Right lobe of liver (tissue), 6 donors: ENCODE measurements at regions not wholly inside any gene's neighbourhood (a gene's known extent, or its start where the extent isn't known, plus 50 kb on each side); places are given as distances from the start of the nearest gene placed in this dataset.

ENCODE experiments used
- ATAC-seq, 4 donors: fragments of 200-7000 bp; cut with Tn5 transposase; one replicate each; pipeline ENCODE4 v1.9.1; 2020; ENCODE audit warnings: mild to moderate bottlenecking in 4 of 4, moderate library complexity in 4 of 4
- DNase-seq, 3 donors: peaks; one replicate each; pipeline ENCODE4 v3.0.0-alpha.2; 2020
- H3K27ac ChIP-seq, 3 donors: fragments of 200-600 bp; one replicate each; pipeline ENCODE4 v1.8.0; 2022
- H3K27me3 ChIP-seq, 2 donors: fragments of 200-600 bp; one replicate each; pipeline ENCODE4 v1.8.0; 2022
- H3K36me3 ChIP-seq, 4 donors: fragments of 200-600 bp; sonication (generic) in 1 of 4; one replicate each; pipeline versions ENCODE4 v1.5.1 to v1.8.0; 2017 to 2022; ENCODE audit warnings: control low read depth in 1 of 4
- H3K4me1 ChIP-seq, 4 donors: fragments of 200-600 bp; sonication (generic) in 1 of 4; one replicate each; pipeline versions ENCODE4 v1.5.1 to v1.8.0; 2017 to 2022; ENCODE audit warnings: control low read depth in 1 of 4
- H3K4me3 ChIP-seq, 3 donors: fragments of 200-600 bp; one replicate each; pipeline ENCODE4 v1.8.0; 2022
- H3K9me3 ChIP-seq, 4 donors: fragments of 200-600 bp; sonication (generic) in 1 of 4; one replicate each; pipeline versions ENCODE4 v1.5.1 to v1.8.0; 2017 to 2022; ENCODE audit warnings: control low read depth in 1 of 4
- CTCF ChIP-seq, 4 donors: fragments of 200-600 bp in 3 of 4; fragments of 450-650 bp in 1 of 4; IDR thresholded peaks; one replicate each; pipeline versions ENCODE4 v1.5.1 to v1.8.0; 2016 to 2022; ENCODE audit warnings: antibody characterized with exemption in 4 of 4, mild to moderate bottlenecking in 2 of 4
- POLR2A ChIP-seq: fragments of 450-650 bp; IDR thresholded peaks from one replicate; pipeline ENCODE4 v1.6.1; 2017; ENCODE audit warnings: antibody characterized with exemption, mild to moderate bottlenecking
- WGBS: methylation state at CpG from one replicate; pipeline ENCODE4 v1.1.6; 2018; ENCODE audit warnings: low coverage, low lambda C conversion rate; ENCODE audit not compliant: insufficient coverage; ENCODE audit errors: missing lambda C conversion rate; 5-methylcytosine and 5-hydroxymethylcytosine counted together
- intact Hi-C, 2 donors: fragments of 100-400 bp; cut with DNase I; formaldehyde crosslinking; loops; one replicate each; pipeline versions ENCODE4 v1.11.2 to v1.14.1; 2022
- donor health status: DM: no; HTN: yes; CAD: no.
- donor health status: DM: no; HTN: no; CAD: no.
- donor health status: DM: no; HTN: no; CAD: no.
- donor health status: DM: no; HTN: yes; CAD: no.
- donor health status: DM: no; HTN: yes; CAD: no.

GRCh38 chrX:42886519-42886918 lies 108.6 kb upstream of the PPP1R2C start:
- no peak overlapping the region for H3K27ac ChIP-seq
- H3K36me3 ChIP-seq: no peaks in the 10 kb centered on the region
- intact Hi-C loops: no loop called here
- no peaks in the 10 kb centered on the region for H3K27me3 ChIP-seq
- ATAC-seq: no peak
- H3K9me3 ChIP-seq: peaks cover 0 to 4% (median 0%) of the 10 kb centered on the region in 4 donors
- no peak overlapping the region for H3K4me3 ChIP-seq
- no peak for DNase-seq
- H3K4me1 ChIP-seq: no peaks in the 10 kb centered on the region
- TF ChIP-seq POLR2A (no peak), CTCF (IDR thresholded peaks at IDR 0.05) (no peak)

GRCh38 chrX:42900947-42901346 lies 123.0 kb upstream of the PPP1R2C start:
- no peaks in the 10 kb centered on the region for H3K4me1 ChIP-seq
- WGBS: 15% methylated on average over 1 of the region's 1 CpG
- DNase-seq: no peak
- H3K27me3 ChIP-seq: no peaks in the 10 kb centered on the region
- H3K36me3 ChIP-seq: no peaks in the 10 kb centered on the region
- H3K27ac ChIP-seq: no peak overlapping the region
- no peaks in the 10 kb centered on the region for H3K9me3 ChIP-seq
- H3K4me3 ChIP-seq: no peak overlapping the region
- no peak for TF ChIP-seq POLR2A
- no peak for TF ChIP-seq CTCF (IDR thresholded peaks at IDR 0.05)
- no peak for ATAC-seq
- intact Hi-C loops: no loop called here

- Histone ChIP-seq H3K27me3 (no peaks in the 10 kb centered on the region), H3K9me3 (no peaks in the 10 kb centered on the region), H3K36me3 (no peaks in the 10 kb centered on the region), H3K4me1 (no peaks in the 10 kb centered on the region), H3K27ac (no peak overlapping the region), H3K4me3 (no peak overlapping the region)
- no peak for TF ChIP-seq CTCF (IDR thresholded peaks at IDR 0.05)
- TF ChIP-seq POLR2A: no peak
- intact Hi-C loops: no loop called here
- DNase-seq (no peak), ATAC-seq (no peak)
Observed at GRCh38 chrX:42902513-42902912, 124.5 kb upstream of the PPP1R2C start.

- Histone ChIP-seq H3K9me3 (no peaks in the 10 kb centered on the region), H3K27me3 (no peaks in the 10 kb centered on the region), H3K27ac (no peak overlapping the region), H3K4me3 (no peak overlapping the region), H3K4me1 (no peaks in the 10 kb centered on the region), H3K36me3 (no peaks in the 10 kb centered on the region)
- intact Hi-C loops: no loop called here
- ATAC-seq (no peak), DNase-seq (no peak)
- WGBS: 100% methylated on average over 1 of the region's 3 CpGs
- TF ChIP-seq POLR2A (no peak), CTCF (IDR thresholded peaks at IDR 0.05) (no peak)
Observed at GRCh38 chrX:42920752-42921151, 142.8 kb upstream of the PPP1R2C start.

GRCh38 chrX:42930071-42930470 lies 152.1 kb upstream of the PPP1R2C start:
- 43% methylated on average over 1 of the region's 1 CpG for WGBS
- Histone ChIP-seq H3K27me3 (no peaks in the 10 kb centered on the region), H3K27ac (no peak overlapping the region), H3K4me1 (no peaks in the 10 kb centered on the region), H3K9me3 (no peaks in the 10 kb centered on the region), H3K36me3 (no peaks in the 10 kb centered on the region), H3K4me3 (no peak overlapping the region)
- TF ChIP-seq POLR2A (no peak), CTCF (IDR thresholded peaks at IDR 0.05) (no peak)
- no peak for ATAC-seq
- intact Hi-C loops: no loop called here
- no peak for DNase-seq
